Endothelial cell (in vitro differentiated cells): ENCODE measurements at regions not wholly inside any gene's neighbourhood (a gene's known extent, or its start where the extent isn't known, plus 50 kb on each side); places are given as distances from the start of the nearest gene placed in this dataset.
A peak's percentile ranks its signal among the peaks of the same experiment; 100 is the strongest.

Experiments
- DNase-seq: peaks from one replicate; pipeline ENCODE4 v3.0.0; 2021; ENCODE audit warnings: low spot score
- H3K27ac Mint-ChIP-seq: one replicate; pipeline ENCODE4 v1.8.0; 2021; ENCODE audit warnings: mixed read lengths, inconsistent platforms; ENCODE audit not compliant: unreplicated experiment
- H3K27me3 Mint-ChIP-seq: one replicate; pipeline ENCODE4 v1.8.0; 2021; ENCODE audit warnings: mild to moderate bottlenecking, moderate library complexity, mixed read lengths, inconsistent platforms; ENCODE audit not compliant: unreplicated experiment
- H3K36me3 Mint-ChIP-seq: one replicate; pipeline ENCODE4 v1.8.0; 2021; ENCODE audit warnings: mild to moderate bottlenecking, low read depth, mixed read lengths, inconsistent platforms; ENCODE audit not compliant: unreplicated experiment
- H3K4me1 Mint-ChIP-seq: one replicate; pipeline ENCODE4 v1.8.0; 2021; ENCODE audit warnings: mild to moderate bottlenecking, mixed read lengths, inconsistent platforms; ENCODE audit not compliant: unreplicated experiment
- H3K4me3 Mint-ChIP-seq: one replicate; pipeline ENCODE4 v1.8.0; 2021; ENCODE audit warnings: mild to moderate bottlenecking, mixed read lengths, inconsistent platforms; ENCODE audit not compliant: unreplicated experiment
- H3K9me3 Mint-ChIP-seq: one replicate; pipeline ENCODE4 v1.8.0; 2021; ENCODE audit warnings: mixed read lengths, inconsistent platforms; ENCODE audit not compliant: unreplicated experiment
- TF ChIP-seq, protein P1 (sequence below): fragments of 200-600 bp; sonication (generic); IDR thresholded peaks from one replicate; pipeline ENCODE4 v1.5.0; 2021; ENCODE audit warnings: antibody characterized with exemption; ENCODE audit not compliant: unreplicated experiment

DNA sequence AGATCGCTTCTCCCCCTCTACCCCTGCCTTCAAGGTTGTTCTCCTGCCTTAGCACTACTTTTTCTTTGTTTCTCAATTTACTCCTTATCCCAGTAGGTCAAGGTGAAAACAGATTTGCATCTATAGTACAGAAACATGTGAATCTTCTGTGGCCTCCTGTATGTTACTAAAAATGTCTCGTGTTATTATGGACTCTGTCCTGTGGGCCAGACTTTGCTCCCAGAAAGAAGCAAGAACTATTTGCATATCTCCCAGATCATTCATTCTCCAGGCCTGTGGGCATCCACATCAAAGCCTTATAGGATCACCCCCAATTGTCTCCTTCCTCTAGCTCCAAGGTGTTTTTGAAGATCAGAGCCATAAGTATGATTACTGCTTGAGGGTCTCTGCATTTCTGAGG, 169.5 kb upstream of the ROPN1 start:
- H3K27me3 Mint-ChIP-seq: no peaks in the 10 kb centered on the region
- H3K9me3 Mint-ChIP-seq: no peaks in the 10 kb centered on the region
- H3K36me3 Mint-ChIP-seq: peaks cover 1% of the 10 kb centered on the region
- no peak overlapping the region for H3K27ac Mint-ChIP-seq
- no peak for DNase-seq
- TF ChIP-seq, protein P1, sequence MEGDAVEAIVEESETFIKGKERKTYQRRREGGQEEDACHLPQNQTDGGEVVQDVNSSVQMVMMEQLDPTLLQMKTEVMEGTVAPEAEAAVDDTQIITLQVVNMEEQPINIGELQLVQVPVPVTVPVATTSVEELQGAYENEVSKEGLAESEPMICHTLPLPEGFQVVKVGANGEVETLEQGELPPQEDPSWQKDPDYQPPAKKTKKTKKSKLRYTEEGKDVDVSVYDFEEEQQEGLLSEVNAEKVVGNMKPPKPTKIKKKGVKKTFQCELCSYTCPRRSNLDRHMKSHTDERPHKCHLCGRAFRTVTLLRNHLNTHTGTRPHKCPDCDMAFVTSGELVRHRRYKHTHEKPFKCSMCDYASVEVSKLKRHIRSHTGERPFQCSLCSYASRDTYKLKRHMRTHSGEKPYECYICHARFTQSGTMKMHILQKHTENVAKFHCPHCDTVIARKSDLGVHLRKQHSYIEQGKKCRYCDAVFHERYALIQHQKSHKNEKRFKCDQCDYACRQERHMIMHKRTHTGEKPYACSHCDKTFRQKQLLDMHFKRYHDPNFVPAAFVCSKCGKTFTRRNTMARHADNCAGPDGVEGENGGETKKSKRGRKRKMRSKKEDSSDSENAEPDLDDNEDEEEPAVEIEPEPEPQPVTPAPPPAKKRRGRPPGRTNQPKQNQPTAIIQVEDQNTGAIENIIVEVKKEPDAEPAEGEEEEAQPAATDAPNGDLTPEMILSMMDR: no peak
- H3K4me1 Mint-ChIP-seq: peaks cover 29% of the 10 kb centered on the region
- H3K4me3 Mint-ChIP-seq: no peak overlapping the region

DNA sequence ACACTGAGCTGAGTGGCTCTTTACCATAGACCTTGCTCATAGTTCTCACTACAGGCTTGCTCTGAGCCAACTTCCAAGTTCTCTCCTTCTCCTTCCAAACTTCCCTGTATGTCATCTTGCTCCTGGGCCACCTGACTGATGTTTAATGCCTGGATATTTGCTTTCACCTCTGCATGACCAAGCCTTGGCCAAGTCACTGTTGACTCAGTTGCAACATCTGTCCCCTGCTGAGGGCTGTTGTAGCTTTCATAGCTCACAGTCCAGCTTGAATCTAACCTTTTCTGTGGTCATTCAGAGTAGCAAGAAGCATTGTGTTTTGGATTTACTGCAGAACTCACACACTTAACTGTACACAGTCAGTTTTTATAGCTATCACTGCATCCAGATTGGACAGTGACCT, 171.8 kb upstream of the ROPN1 start:
- Mint-ChIP-seq H3K4me1 (peaks cover 15% of the 10 kb centered on the region), H3K27ac (no peak overlapping the region), H3K27me3 (no peaks in the 10 kb centered on the region), H3K4me3 (no peak overlapping the region), H3K36me3 (peaks cover 13% of the 10 kb centered on the region), H3K9me3 (no peaks in the 10 kb centered on the region)
- TF ChIP-seq, protein P1: no peak
- DNase-seq: no peak

DNA sequence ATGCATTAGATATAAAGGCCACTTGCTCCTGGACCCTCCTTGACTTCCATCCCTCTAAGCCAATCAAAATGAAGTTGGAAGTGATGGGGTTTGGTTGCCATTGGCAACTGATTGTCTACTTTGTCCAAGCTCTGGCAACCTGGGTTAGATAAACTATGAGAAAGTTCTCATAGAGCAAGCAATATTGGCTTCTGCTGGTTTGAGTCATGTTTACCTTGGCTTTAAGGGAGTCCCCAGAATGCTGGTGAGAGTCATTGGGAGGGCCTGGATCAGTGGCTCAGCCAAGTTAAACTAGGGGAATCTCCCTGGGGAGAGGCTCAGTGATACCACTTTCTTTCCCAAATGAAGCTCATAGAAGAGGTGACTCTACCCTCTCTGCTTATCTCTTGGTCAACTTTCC, 176.3 kb upstream of the ROPN1 start:
- H3K27ac Mint-ChIP-seq: no peak overlapping the region
- peaks cover 2% of the 10 kb centered on the region for H3K27me3 Mint-ChIP-seq
- peaks cover 26% of the 10 kb centered on the region for H3K36me3 Mint-ChIP-seq
- no peak for DNase-seq
- peaks cover 39% of the 10 kb centered on the region for H3K4me1 Mint-ChIP-seq
- H3K4me3 Mint-ChIP-seq: no peak overlapping the region
- TF ChIP-seq, protein P1: no peak
- H3K9me3 Mint-ChIP-seq: no peaks in the 10 kb centered on the region

DNA sequence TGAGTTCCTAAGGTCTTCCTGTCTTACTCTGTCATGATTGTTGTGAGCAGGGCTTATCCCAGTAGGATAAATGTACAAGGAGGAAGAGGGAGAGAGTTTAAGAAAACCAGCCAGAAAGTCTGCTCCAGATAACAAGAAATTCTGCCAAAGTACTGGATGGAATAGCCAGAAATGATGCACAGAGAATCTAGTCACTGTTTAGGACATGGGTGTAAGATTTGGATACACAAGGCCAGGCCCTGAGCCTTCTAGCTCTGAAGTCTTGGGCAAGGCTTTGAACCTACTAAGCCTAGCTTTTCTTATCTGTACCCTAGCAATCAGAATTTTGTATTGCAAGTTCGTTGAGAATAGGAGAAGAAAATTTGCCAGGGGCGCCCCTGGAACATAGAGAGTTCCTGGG, 180.4 kb upstream of the ROPN1 start:
- peaks cover 46% of the 10 kb centered on the region for H3K4me1 Mint-ChIP-seq
- H3K27me3 Mint-ChIP-seq: peaks cover 3% of the 10 kb centered on the region
- no peaks in the 10 kb centered on the region for H3K9me3 Mint-ChIP-seq
- H3K36me3 Mint-ChIP-seq: peaks cover 27% of the 10 kb centered on the region
- no peak for DNase-seq
- TF ChIP-seq, protein P1: no peak
- peak overlapping the region; percentile 4 for H3K27ac Mint-ChIP-seq
- no peak overlapping the region for H3K4me3 Mint-ChIP-seq

DNA sequence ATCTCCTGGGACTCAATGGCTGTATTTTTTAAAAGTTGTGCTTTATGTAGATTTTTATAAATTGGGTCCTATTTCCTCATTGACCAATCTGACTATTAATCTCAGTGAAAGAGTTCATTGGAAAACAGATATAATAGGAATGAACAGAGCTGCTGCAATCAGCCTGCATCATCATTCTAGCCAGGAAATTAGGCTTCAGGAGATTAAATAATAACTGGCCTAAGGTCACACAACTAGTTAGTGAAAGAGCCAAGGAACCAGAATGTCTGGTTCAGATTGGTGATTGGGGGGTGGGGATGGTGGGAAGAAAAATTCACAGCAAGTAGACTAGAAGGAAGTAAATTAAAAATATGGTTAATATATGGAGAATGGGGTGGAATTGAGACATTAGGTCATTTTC, 180.9 kb upstream of the ROPN1 start:
- peaks cover 46% of the 10 kb centered on the region for H3K4me1 Mint-ChIP-seq
- no peak for DNase-seq
- TF ChIP-seq, protein P1: no peak
- H3K36me3 Mint-ChIP-seq: peaks cover 25% of the 10 kb centered on the region
- no peak overlapping the region for H3K27ac Mint-ChIP-seq
- no peak overlapping the region for H3K4me3 Mint-ChIP-seq
- peaks cover 3% of the 10 kb centered on the region for H3K27me3 Mint-ChIP-seq
- H3K9me3 Mint-ChIP-seq: no peaks in the 10 kb centered on the region
